Liver (tissue), 8 donors: ENCODE measurements at regions not wholly inside any gene's neighbourhood (a gene's known extent, or its start where the extent isn't known, plus 50 kb on each side); places are given as distances from the start of the nearest gene placed in this dataset.

Source experiments
- DNase-seq: peaks from one replicate; pipeline ENCODE4 v3.0.0-alpha.2; 2017; ENCODE audit warnings: low spot score
- H3K27ac ChIP-seq, 2 donors: one replicate each; pipeline ENCODE4 v1.7.0; 2013; ENCODE audit warnings: inconsistent platforms in 2 of 2, low read length in 2 of 2, control low read depth in 1 of 2, low read depth in 1 of 2, mild to moderate bottlenecking in 1 of 2
- H3K27me3 ChIP-seq, 4 donors: one replicate each; pipeline versions ENCODE4 v1.6.1 to v1.7.0; 2013; ENCODE audit warnings: low read length in 3 of 4, inconsistent platforms in 1 of 4, mild to moderate bottlenecking in 1 of 4, moderate library complexity in 1 of 4; ENCODE audit not compliant: control insufficient read depth in 4 of 4, insufficient read depth in 4 of 4
- H3K36me3 ChIP-seq, 4 donors: one replicate each; pipeline versions ENCODE4 v1.6.1 to v1.7.0; 2013; ENCODE audit warnings: low read length in 3 of 4, mild to moderate bottlenecking in 3 of 4, low read depth in 1 of 4, moderate library complexity in 1 of 4; ENCODE audit not compliant: control insufficient read depth in 4 of 4, insufficient read depth in 3 of 4
- H3K4me1 ChIP-seq, 4 donors: one replicate each; pipeline versions ENCODE4 v1.6.1 to v1.7.0; 2013; ENCODE audit warnings: low read length in 3 of 4, mild to moderate bottlenecking in 3 of 4, moderate library complexity in 1 of 4; ENCODE audit not compliant: control insufficient read depth in 4 of 4, insufficient read depth in 4 of 4
- H3K4me3 ChIP-seq, 3 donors: one replicate each; pipeline versions ENCODE4 v1.6.1 to v1.7.0; 2013; ENCODE audit warnings: low read length in 3 of 3, control low read depth in 1 of 3, low read depth in 1 of 3, mild to moderate bottlenecking in 1 of 3
- H3K9ac ChIP-seq, 2 donors: one replicate each; pipeline ENCODE4 v1.7.0; 2013; ENCODE audit warnings: low read length in 2 of 2, mild to moderate bottlenecking in 2 of 2, moderate library complexity in 2 of 2, control low read depth in 1 of 2, low read depth in 1 of 2
- H3K9me3 ChIP-seq, 4 donors: one replicate each; pipeline versions ENCODE4 v1.6.1 to v1.7.0; 2013; ENCODE audit warnings: low read length in 3 of 4; ENCODE audit not compliant: control insufficient read depth in 4 of 4
- EGR1 ChIP-seq, 2 donors: IDR thresholded peaks; 2 replicates each; pipeline ENCODE4 v1.6.1; 2016 to 2018; ENCODE audit warnings: antibody characterized with exemption in 2 of 2, low read depth in 2 of 2
- FOXA1 ChIP-seq: IDR thresholded peaks from 2 replicates; pipeline ENCODE4 v1.6.1; 2016; ENCODE audit warnings: antibody characterized with exemption
- FOXA2 ChIP-seq: IDR thresholded peaks from 2 replicates; pipeline ENCODE4 v1.6.1; 2016; ENCODE audit warnings: antibody characterized with exemption
- GABPA ChIP-seq, 2 donors: IDR thresholded peaks in 1 of 2; conservative IDR thresholded peaks in 1 of 2; 2 replicates each; pipeline ENCODE4 v1.6.1; 2016; ENCODE audit warnings: antibody characterized with exemption in 2 of 2, mild to moderate bottlenecking in 1 of 2, moderate library complexity in 1 of 2
- HNF4A ChIP-seq, 2 donors: conservative IDR thresholded peaks; 2 replicates each; pipeline ENCODE4 v1.6.1; 2016; ENCODE audit warnings: antibody characterized with exemption in 2 of 2, mild to moderate bottlenecking in 2 of 2
- HNF4G ChIP-seq: IDR thresholded peaks from 2 replicates; pipeline ENCODE4 v1.6.1; 2016; ENCODE audit warnings: antibody characterized with exemption
- JUND ChIP-seq, 2 donors: IDR thresholded peaks; 2 replicates each; pipeline ENCODE4 v1.6.1; 2016; ENCODE audit warnings: antibody characterized with exemption in 2 of 2
- NR2F2 ChIP-seq: IDR thresholded peaks from 2 replicates; pipeline ENCODE4 v1.6.1; 2016; ENCODE audit warnings: antibody characterized with exemption
- RAD21 ChIP-seq, 2 donors: IDR thresholded peaks; 2 replicates each; pipeline ENCODE4 v1.6.1; 2016; ENCODE audit warnings: antibody characterized with exemption in 2 of 2, mild to moderate bottlenecking in 2 of 2
- RXRA ChIP-seq, 2 donors: IDR thresholded peaks; 2 replicates each; pipeline ENCODE4 v1.6.1; 2017 to 2018; ENCODE audit warnings: antibody characterized with exemption in 2 of 2, mild to moderate bottlenecking in 1 of 2
- SP1 ChIP-seq: IDR thresholded peaks from 2 replicates; pipeline ENCODE4 v1.6.1; 2018; ENCODE audit warnings: antibody characterized with exemption, mild to moderate bottlenecking
- TAF1 ChIP-seq: conservative IDR thresholded peaks from 2 replicates; pipeline ENCODE4 v1.6.1; 2016; ENCODE audit warnings: antibody characterized with exemption, mild to moderate bottlenecking
- YY1 ChIP-seq: IDR thresholded peaks from 2 replicates; pipeline ENCODE4 v1.6.1; 2016; ENCODE audit warnings: antibody characterized with exemption, mild to moderate bottlenecking
- WGBS: extraction: QIAGEN DNeasy Blood & Tissue Kit; methylation state at CpG from one replicate; pipeline ENCODE4 v1.1.7; 2013; 5-methylcytosine and 5-hydroxymethylcytosine counted together
- TF ChIP-seq, protein P1 (sequence below): IDR thresholded peaks from 2 replicates; pipeline ENCODE4 v1.6.1; 2016; ENCODE audit warnings: antibody characterized with exemption, mild to moderate bottlenecking
- TF ChIP-seq, protein P2 (sequence below): IDR thresholded peaks from 2 replicates; pipeline ENCODE4 v1.6.1; 2016; ENCODE audit warnings: antibody characterized with exemption
- TF ChIP-seq, protein P3 (sequence below): IDR thresholded peaks from 2 replicates; pipeline ENCODE4 v1.6.1; 2016; ENCODE audit warnings: antibody characterized with exemption
- TF ChIP-seq, protein P4 (sequence below): IDR thresholded peaks from 2 replicates; pipeline ENCODE4 v1.6.1; 2016; ENCODE audit warnings: antibody characterized with exemption
- TF ChIP-seq, protein P5 (sequence below): fragments of 150-350 bp; IDR thresholded peaks from 2 replicates; pipeline ENCODE4 v1.5.1; 2017; ENCODE audit warnings: improper control_type of control experiment, low read depth, low read length; ENCODE audit not compliant: missing input control
- donor health status: healthy.
- donor health status: healthy.
- donor health status: healthy.
- donor health status: healthy.
- donor health status: healthy.

DNA sequence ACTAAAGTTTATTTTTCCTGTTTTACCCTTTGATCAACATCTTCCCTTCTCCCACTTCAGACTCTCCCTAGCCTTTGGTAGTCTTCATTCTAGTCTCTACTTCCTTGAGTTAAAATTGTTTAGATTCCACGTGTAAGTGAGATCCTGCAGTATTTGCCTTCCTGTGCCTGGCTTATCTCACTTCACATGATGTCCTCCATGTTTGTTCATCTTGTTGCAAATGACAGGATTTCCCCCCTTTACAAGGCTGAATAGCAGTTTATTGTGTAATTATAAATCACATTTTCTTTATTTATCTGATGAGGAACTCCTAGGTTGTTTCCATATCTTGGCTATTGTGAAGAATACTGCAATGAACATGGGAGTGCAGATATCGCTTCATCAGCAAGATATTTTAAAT lies 461.7 kb downstream of the CHSY3 start:
- H3K27me3 ChIP-seq: peaks cover 0 to 3% (median 0%) of the 10 kb centered on the region in 4 donors
- no peaks in the 10 kb centered on the region for H3K36me3 ChIP-seq
- no peaks in the 10 kb centered on the region for H3K4me1 ChIP-seq
- H3K9me3 ChIP-seq: peaks cover 0 to 4% (median 0%) of the 10 kb centered on the region in 4 donors
- no peak overlapping the region for H3K4me3 ChIP-seq
- WGBS: 52% methylated on average over 2 of the region's 2 CpGs
- no peak overlapping the region for H3K9ac ChIP-seq
- TF ChIP-seq EGR1 (IDR thresholded peaks at IDR 0.05; ENCODE audit: low read depth in 2 of 2) (no peak), YY1 (no peak), SP1 (no peak), HNF4G (no peak), NR2F2 (no peak), TAF1 (no peak), RXRA (IDR thresholded peaks at IDR 0.05) (no peak), JUND (IDR thresholded peaks at IDR 0.05) (no peak), FOXA1 (no peak), GABPA (IDR thresholded peaks at IDR 0.05 in 1 of 2, conservative IDR thresholded peaks at IDR 0.05 in 1 of 2) (no peak), FOXA2 (no peak), HNF4A (conservative IDR thresholded peaks at IDR 0.05) (no peak), RAD21 (IDR thresholded peaks at IDR 0.05) (no peak)
- TF ChIP-seq, protein P1, sequence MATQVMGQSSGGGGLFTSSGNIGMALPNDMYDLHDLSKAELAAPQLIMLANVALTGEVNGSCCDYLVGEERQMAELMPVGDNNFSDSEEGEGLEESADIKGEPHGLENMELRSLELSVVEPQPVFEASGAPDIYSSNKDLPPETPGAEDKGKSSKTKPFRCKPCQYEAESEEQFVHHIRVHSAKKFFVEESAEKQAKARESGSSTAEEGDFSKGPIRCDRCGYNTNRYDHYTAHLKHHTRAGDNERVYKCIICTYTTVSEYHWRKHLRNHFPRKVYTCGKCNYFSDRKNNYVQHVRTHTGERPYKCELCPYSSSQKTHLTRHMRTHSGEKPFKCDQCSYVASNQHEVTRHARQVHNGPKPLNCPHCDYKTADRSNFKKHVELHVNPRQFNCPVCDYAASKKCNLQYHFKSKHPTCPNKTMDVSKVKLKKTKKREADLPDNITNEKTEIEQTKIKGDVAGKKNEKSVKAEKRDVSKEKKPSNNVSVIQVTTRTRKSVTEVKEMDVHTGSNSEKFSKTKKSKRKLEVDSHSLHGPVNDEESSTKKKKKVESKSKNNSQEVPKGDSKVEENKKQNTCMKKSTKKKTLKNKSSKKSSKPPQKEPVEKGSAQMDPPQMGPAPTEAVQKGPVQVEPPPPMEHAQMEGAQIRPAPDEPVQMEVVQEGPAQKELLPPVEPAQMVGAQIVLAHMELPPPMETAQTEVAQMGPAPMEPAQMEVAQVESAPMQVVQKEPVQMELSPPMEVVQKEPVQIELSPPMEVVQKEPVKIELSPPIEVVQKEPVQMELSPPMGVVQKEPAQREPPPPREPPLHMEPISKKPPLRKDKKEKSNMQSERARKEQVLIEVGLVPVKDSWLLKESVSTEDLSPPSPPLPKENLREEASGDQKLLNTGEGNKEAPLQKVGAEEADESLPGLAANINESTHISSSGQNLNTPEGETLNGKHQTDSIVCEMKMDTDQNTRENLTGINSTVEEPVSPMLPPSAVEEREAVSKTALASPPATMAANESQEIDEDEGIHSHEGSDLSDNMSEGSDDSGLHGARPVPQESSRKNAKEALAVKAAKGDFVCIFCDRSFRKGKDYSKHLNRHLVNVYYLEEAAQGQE: no peak
- TF ChIP-seq, protein P2, sequence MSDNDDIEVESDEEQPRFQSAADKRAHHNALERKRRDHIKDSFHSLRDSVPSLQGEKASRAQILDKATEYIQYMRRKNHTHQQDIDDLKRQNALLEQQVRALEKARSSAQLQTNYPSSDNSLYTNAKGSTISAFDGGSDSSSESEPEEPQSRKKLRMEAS: no peak
- TF ChIP-seq, protein P3, sequence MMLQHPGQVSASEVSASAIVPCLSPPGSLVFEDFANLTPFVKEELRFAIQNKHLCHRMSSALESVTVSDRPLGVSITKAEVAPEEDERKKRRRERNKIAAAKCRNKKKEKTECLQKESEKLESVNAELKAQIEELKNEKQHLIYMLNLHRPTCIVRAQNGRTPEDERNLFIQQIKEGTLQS: no peak
- TF ChIP-seq, protein P4, sequence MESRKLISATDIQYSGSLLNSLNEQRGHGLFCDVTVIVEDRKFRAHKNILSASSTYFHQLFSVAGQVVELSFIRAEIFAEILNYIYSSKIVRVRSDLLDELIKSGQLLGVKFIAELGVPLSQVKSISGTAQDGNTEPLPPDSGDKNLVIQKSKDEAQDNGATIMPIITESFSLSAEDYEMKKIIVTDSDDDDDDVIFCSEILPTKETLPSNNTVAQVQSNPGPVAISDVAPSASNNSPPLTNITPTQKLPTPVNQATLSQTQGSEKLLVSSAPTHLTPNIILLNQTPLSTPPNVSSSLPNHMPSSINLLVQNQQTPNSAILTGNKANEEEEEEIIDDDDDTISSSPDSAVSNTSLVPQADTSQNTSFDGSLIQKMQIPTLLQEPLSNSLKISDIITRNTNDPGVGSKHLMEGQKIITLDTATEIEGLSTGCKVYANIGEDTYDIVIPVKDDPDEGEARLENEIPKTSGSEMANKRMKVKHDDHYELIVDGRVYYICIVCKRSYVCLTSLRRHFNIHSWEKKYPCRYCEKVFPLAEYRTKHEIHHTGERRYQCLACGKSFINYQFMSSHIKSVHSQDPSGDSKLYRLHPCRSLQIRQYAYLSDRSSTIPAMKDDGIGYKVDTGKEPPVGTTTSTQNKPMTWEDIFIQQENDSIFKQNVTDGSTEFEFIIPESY: no peak
- TF ChIP-seq, protein P5, sequence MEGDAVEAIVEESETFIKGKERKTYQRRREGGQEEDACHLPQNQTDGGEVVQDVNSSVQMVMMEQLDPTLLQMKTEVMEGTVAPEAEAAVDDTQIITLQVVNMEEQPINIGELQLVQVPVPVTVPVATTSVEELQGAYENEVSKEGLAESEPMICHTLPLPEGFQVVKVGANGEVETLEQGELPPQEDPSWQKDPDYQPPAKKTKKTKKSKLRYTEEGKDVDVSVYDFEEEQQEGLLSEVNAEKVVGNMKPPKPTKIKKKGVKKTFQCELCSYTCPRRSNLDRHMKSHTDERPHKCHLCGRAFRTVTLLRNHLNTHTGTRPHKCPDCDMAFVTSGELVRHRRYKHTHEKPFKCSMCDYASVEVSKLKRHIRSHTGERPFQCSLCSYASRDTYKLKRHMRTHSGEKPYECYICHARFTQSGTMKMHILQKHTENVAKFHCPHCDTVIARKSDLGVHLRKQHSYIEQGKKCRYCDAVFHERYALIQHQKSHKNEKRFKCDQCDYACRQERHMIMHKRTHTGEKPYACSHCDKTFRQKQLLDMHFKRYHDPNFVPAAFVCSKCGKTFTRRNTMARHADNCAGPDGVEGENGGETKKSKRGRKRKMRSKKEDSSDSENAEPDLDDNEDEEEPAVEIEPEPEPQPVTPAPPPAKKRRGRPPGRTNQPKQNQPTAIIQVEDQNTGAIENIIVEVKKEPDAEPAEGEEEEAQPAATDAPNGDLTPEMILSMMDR: no peak
- H3K27ac ChIP-seq: no peak overlapping the region
- DNase-seq: no peak
